Gastroesophageal sphincter (tissue), 4 donors: ENCODE measurements at regions not wholly inside any gene's neighbourhood (a gene's known extent, or its start where the extent isn't known, plus 50 kb on each side); places are given as distances from the start of the nearest gene placed in this dataset.
"Not testable (repeated sequence)": the region's sequence is repeated elsewhere in the genome, so short reads cannot be mapped to it uniquely, and the experiment has no call there.

Experiments used
- ATAC-seq: fragments of 150-250 bp; one replicate; pipeline ENCODE4 v1.9.1; 2016; ENCODE audit warnings: mild to moderate bottlenecking, moderate library complexity
- H3K27ac ChIP-seq, 4 donors: fragments of 200-600 bp; sonication (generic) in 3 of 4; 1 replicate in 3 of 4; 2 replicates in 1 of 4; pipeline ENCODE4 v1.5.1; 2016 to 2019
- H3K27me3 ChIP-seq: fragments of 200-600 bp; sonication (generic); one replicate; pipeline ENCODE4 v1.5.1; 2019
- H3K36me3 ChIP-seq, 2 donors: fragments of 200-600 bp; sonication (generic); one replicate each; pipeline ENCODE4 v1.5.1; 2019; ENCODE audit warnings: control low read depth in 1 of 2
- H3K4me1 ChIP-seq, 3 donors: fragments of 200-600 bp; sonication (generic); 1 replicate in 2 of 3; 2 replicates in 1 of 3; pipeline ENCODE4 v1.5.1; 2016 to 2019; ENCODE audit warnings: control low read depth in 2 of 3
- H3K4me3 ChIP-seq, 2 donors: fragments of 200-600 bp; sonication (generic); one replicate each; pipeline ENCODE4 v1.5.1; 2019; ENCODE audit warnings: mild to moderate bottlenecking in 1 of 2, moderate library complexity in 1 of 2
- H3K9me3 ChIP-seq, 3 donors: fragments of 200-600 bp; sonication (generic); one replicate each; pipeline ENCODE4 v1.5.1; 2017 to 2019; ENCODE audit warnings: control low read depth in 2 of 3
- EP300 ChIP-seq: sonication (generic); formaldehyde crosslinking; IDR thresholded peaks from one replicate; pipeline ENCODE4 v1.6.1; 2017; ENCODE audit warnings: antibody characterized with exemption, mild to moderate bottlenecking
- POLR2A ChIP-seq, 2 donors: fragments of 450-650 bp; IDR thresholded peaks; one replicate each; pipeline ENCODE4 v1.6.1; 2017; ENCODE audit warnings: antibody characterized with exemption in 2 of 2, mild to moderate bottlenecking in 2 of 2, moderate library complexity in 1 of 2
- POLR2AphosphoS5 ChIP-seq: sonication (generic); formaldehyde crosslinking; IDR thresholded peaks from one replicate; pipeline ENCODE4 v1.6.1; 2017; ENCODE audit warnings: antibody characterized with exemption
- WGBS, 2 donors: methylation state at CpG; one replicate each; pipeline ENCODE4 v1.1.5; 2018; ENCODE audit warnings: low coverage in 1 of 2; 5-methylcytosine and 5-hydroxymethylcytosine counted together
- TF ChIP-seq, protein P1 (sequence below), 4 experiments: fragments of 200-600 bp in 2 of 4; fragments of 450-650 bp in 2 of 4; sonication (generic) in 1 of 4; IDR thresholded peaks; one replicate each; pipeline ENCODE4 v1.5.1; 2017 to 2019; ENCODE audit warnings: antibody characterized with exemption in 4 of 4, mild to moderate bottlenecking in 2 of 4, moderate library complexity in 2 of 4

DNA sequence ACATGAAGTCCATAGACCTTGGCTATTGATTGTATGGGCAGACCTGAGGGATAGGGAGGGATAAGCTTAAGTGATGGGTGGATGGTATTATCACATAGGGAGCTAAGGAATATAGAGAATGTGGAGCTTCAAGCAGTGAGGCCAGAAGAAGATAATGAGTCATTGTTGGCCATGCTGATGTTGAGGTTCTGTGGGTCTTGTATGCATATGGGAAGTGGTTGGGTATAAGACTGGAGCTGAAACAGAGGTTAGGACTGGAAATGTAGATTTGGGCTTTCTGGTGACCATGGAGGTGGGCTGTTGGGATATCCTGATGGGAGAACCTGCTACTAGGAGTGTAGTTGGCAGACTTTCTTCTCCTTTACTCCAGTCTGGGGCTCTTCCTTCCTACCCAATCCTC lies 73.7 kb upstream of the TSC22D1 start:
- Histone ChIP-seq H3K9me3 (no peaks in the 10 kb centered on the region), H3K27me3 (no peaks in the 10 kb centered on the region), H3K27ac (no peak overlapping the region), H3K36me3 (no peaks in the 10 kb centered on the region), H3K4me1 (peaks cover 0 to 17% (median 0%) of the 10 kb centered on the region in 3 donors), H3K4me3 (no peak overlapping the region)
- TF ChIP-seq POLR2AphosphoS5 = no peak
- ATAC-seq = no peak

DNA sequence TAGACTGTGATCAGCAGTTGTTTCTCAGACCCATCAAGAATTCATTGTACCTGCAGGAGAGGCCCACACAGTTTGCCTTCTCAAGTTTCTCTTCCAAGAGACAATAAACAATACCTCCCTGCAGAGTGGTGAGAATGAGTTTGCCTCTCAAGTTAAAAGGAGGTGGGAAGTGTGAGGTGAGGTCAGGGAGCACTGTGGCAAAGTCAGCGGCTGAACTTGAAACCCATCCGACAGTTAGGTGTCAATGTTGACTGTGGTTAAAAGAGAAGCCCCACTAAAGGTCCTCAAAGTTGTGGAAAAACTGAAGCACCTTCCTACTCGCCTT lies 72.9 kb upstream of the TSC22D1 start:
- Histone ChIP-seq H3K27ac (no peak overlapping the region), H3K36me3 (no peaks in the 10 kb centered on the region), H3K4me1 (peaks cover 0 to 17% (median 0%) of the 10 kb centered on the region in 3 donors), H3K27me3 (no peaks in the 10 kb centered on the region), H3K9me3 (no peaks in the 10 kb centered on the region), H3K4me3 (no peak overlapping the region)
- ATAC-seq = no peak
- TF ChIP-seq POLR2A (IDR thresholded peaks at IDR 0.05) (no peak), POLR2AphosphoS5 (no peak), EP300 (no peak)
- TF ChIP-seq, protein P1, sequence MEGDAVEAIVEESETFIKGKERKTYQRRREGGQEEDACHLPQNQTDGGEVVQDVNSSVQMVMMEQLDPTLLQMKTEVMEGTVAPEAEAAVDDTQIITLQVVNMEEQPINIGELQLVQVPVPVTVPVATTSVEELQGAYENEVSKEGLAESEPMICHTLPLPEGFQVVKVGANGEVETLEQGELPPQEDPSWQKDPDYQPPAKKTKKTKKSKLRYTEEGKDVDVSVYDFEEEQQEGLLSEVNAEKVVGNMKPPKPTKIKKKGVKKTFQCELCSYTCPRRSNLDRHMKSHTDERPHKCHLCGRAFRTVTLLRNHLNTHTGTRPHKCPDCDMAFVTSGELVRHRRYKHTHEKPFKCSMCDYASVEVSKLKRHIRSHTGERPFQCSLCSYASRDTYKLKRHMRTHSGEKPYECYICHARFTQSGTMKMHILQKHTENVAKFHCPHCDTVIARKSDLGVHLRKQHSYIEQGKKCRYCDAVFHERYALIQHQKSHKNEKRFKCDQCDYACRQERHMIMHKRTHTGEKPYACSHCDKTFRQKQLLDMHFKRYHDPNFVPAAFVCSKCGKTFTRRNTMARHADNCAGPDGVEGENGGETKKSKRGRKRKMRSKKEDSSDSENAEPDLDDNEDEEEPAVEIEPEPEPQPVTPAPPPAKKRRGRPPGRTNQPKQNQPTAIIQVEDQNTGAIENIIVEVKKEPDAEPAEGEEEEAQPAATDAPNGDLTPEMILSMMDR (IDR thresholded peaks at IDR 0.05) = no peak
- 84 to 89% methylated on average over 3 of the region's 3 CpGs for WGBS, 2 donors

GRCh38 chr13:44648392-44649103 lies 72.4 kb upstream of the TSC22D1 start:
- H3K9me3 ChIP-seq = no peaks in the 10 kb centered on the region
- no peak overlapping the region for H3K4me3 ChIP-seq
- no peaks in the 10 kb centered on the region for H3K27me3 ChIP-seq
- H3K4me1 ChIP-seq = peaks cover 0 to 17% (median 0%) of the 10 kb centered on the region in 3 donors
- ATAC-seq = no peak
- no peaks in the 10 kb centered on the region for H3K36me3 ChIP-seq
- 54 to 85% methylated on average over 2 of the region's 2 CpGs for WGBS, 2 donors
- no peak overlapping the region for H3K27ac ChIP-seq
- TF ChIP-seq POLR2A (IDR thresholded peaks at IDR 0.05) = no peak
- TF ChIP-seq, protein P1 (IDR thresholded peaks at IDR 0.05) = peak in 1 of 4 experiments; percentile 9

- H3K27me3 ChIP-seq, H3K9me3 ChIP-seq, H3K27ac ChIP-seq, H3K4me3 ChIP-seq, ATAC-seq, H3K4me1 ChIP-seq, H3K36me3 ChIP-seq: not testable (repeated sequence)
- 100% methylated on average over 1 of the region's 1 CpG for WGBS, 2 donors
Observed at GRCh38 chr13:44647560-44647959, 71.4 kb upstream of the TSC22D1 start.

DNA sequence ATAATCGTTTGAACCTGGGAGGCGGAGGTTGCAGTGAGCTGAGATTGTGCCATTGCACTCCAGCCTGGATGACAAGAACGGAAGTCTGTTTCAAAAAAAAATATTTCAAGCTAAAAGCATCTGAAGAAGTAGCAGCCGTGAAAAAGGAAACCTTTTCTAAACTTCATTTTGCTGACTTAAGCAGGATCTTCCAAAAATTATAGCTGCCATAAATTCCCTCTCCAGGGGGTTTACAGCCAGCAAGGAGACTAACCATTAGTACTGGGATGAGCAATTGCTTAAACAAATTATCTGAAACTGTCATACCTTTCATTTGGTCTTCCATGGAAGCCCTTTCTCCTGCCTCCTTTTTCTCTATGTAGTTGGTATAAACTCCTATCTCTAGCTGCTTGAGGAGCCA lies 69.9 kb upstream of the TSC22D1 start:
- Histone ChIP-seq H3K9me3 (no peaks in the 10 kb centered on the region), H3K36me3 (no peaks in the 10 kb centered on the region), H3K4me3 (no peak overlapping the region), H3K27ac (no peak overlapping the region), H3K4me1 (no peaks in the 10 kb centered on the region), H3K27me3 (no peaks in the 10 kb centered on the region)
- WGBS, 2 donors = 48 to 82% methylated on average over 3 to 4 of the region's 4 CpGs
- TF ChIP-seq, protein P1 (IDR thresholded peaks at IDR 0.05) = no peak
- no peak for TF ChIP-seq EP300
- TF ChIP-seq POLR2A (IDR thresholded peaks at IDR 0.05) = no peak
- no peak for TF ChIP-seq POLR2AphosphoS5
- no peak for ATAC-seq

DNA sequence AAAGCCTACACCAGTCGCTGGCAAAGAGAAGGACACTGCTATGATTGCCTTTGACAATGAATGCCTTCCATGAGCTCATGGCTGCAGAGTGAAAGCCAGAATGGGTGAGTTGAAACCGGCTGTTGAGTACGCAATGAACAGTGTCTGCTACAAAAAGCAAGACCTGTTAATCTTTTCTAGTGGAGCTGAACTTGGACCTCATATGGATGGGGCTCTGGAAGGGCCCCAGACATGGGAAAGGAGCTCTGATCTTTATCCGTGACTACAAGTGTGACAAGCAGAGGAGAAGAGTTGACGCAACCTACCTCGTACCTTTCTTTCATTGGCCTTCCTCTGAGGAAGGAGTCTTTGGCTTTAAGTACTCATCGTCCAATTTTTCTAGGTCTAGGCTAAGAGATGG lies 67.1 kb upstream of the TSC22D1 start:
- Histone ChIP-seq H3K27me3 (no peaks in the 10 kb centered on the region), H3K36me3 (no peaks in the 10 kb centered on the region), H3K4me1 (no peaks in the 10 kb centered on the region), H3K27ac (no peak overlapping the region), H3K4me3 (no peak overlapping the region), H3K9me3 (no peaks in the 10 kb centered on the region)
- 91 to 96% methylated on average over 4 to 7 of the region's 7 CpGs for WGBS, 2 donors
- no peak for TF ChIP-seq EP300
- no peak for TF ChIP-seq POLR2A (IDR thresholded peaks at IDR 0.05)
- TF ChIP-seq, protein P1 (IDR thresholded peaks at IDR 0.05) = no peak
- TF ChIP-seq POLR2AphosphoS5 = no peak
- ATAC-seq = no peak
